ENCODE measurements at regions not wholly inside any gene's neighbourhood (a gene's known extent, or its start where the extent isn't known, plus 50 kb on each side); places are given as distances from the start of the nearest gene placed in this dataset.

- H4K20me1 ChIP-seq (ENCODE audit: insufficient read depth, low read length) = no peaks in the 10 kb centered on the region
- H3K4me3 ChIP-seq (replicated peaks in 1 of 3; ENCODE audit: insufficient read depth in 1 of 3, low read depth in 2 of 3, low read length in 3 of 3) = no peak overlapping the region
- in situ Hi-C loops (cut with HindIII; ENCODE audit: extremely low pct_ligation_motif_present, low pct_unique_long_range_greater_than_20kb) = loop anchor here (10.0 to 25.0 kb wide), 2 partner anchors 137 to 250 kb away; no protein-coding TSS in a partner anchor
- peaks cover 0 to 7% of the 10 kb centered on the region in 2 experiments; a peak in 1 of 5 replicates for H3K27me3 ChIP-seq (ENCODE audit: control insufficient read depth in 1 of 2, insufficient read depth in 2 of 2, low read length in 2 of 2)
- POLR2A ChIA-PET = no interaction called here
- H3K4me1 ChIP-seq (ENCODE audit: insufficient read depth, low read length) = no peaks in the 10 kb centered on the region
- no peak overlapping the region for H3K9ac ChIP-seq (ENCODE audit: insufficient read depth, low read depth, low read length)
- H3K36me3 ChIP-seq (replicated peaks in 1 of 2; ENCODE audit: control insufficient read depth in 1 of 2, insufficient read depth in 2 of 2, low read length in 2 of 2) = no peaks in the 10 kb centered on the region
- FAIRE-seq (no peak), DNase-seq (ENCODE audit: low spot score) (peak; percentile 10), ATAC-seq (peak; percentile 91)
- H3K4me2 ChIP-seq (ENCODE audit: low read depth, low read length) = no peak overlapping the region
- WGBS (ENCODE audit: low lambda C conversion rate) = 23% methylated on average over 6 of the region's 14 CpGs
- H2AFZ ChIP-seq (ENCODE audit: low read length) = no peak overlapping the region
- TF ChIP-seq DDIT3 (CRISPR knock-in tag; IDR thresholded peaks at IDR 0.05) (no peak), CTCF (CRISPR knock-in tag; IDR thresholded peaks at IDR 0.05) (peak; percentile 62), TEAD3 (CRISPR knock-in tag; optimal IDR thresholded peaks at IDR 0.05; ENCODE audit: borderline replicate concordance) (no peak), PCBP1 (IDR thresholded peaks at IDR 0.05; ENCODE audit: borderline replicate concordance, low read depth, low read length) (no peak), HIC2 (CRISPR knock-in tag; IDR thresholded peaks at IDR 0.05; ENCODE audit: low read depth) (no peak), ZNF296 (CRISPR knock-in tag; conservative IDR thresholded peaks at IDR 0.05) (no peak), ZNF839 (CRISPR knock-in tag; IDR thresholded peaks at IDR 0.05; ENCODE audit: borderline replicate concordance) (no peak), PRMT3 (CRISPR knock-in tag; IDR thresholded peaks at IDR 0.05; ENCODE audit: borderline replicate concordance, low read depth) (no peak), ZNF607 (CRISPR knock-in tag; IDR thresholded peaks at IDR 0.05; ENCODE audit: borderline replicate concordance) (no peak), ZNF256 (CRISPR knock-in tag; conservative IDR thresholded peaks at IDR 0.05) (no peak), ZSCAN22 (CRISPR knock-in tag; IDR thresholded peaks at IDR 0.05) (no peak), STAG1 (CRISPR knock-in tag; IDR thresholded peaks at IDR 0.05) (peak; percentile 37), RFXANK (CRISPR knock-in tag; IDR thresholded peaks at IDR 0.05) (no peak), TMF1 (CRISPR knock-in tag; IDR thresholded peaks at IDR 0.05; ENCODE audit: low read depth) (no peak), TCF7 (IDR thresholded peaks at IDR 0.05; ENCODE audit: low read depth) (no peak), ZNF644 (CRISPR knock-in tag; IDR thresholded peaks at IDR 0.05; ENCODE audit: low read depth) (no peak), ARNT2 (CRISPR knock-in tag; IDR thresholded peaks at IDR 0.05; ENCODE audit: low read depth) (no peak)
- H3K9me3 ChIP-seq (ENCODE audit: low read length) = no peaks in the 10 kb centered on the region
- no peaks in the 10 kb centered on the region for H3K79me2 ChIP-seq (ENCODE audit: insufficient read depth, low read length)
- CTCF ChIA-PET (ENCODE audit: low intra/inter-chr PET ratio, low total read pairs) = interaction anchor here (1.6 kb wide), 1 partner anchor 255 kb away, joined by 6 read pairs; no protein-coding TSS in a partner anchor
- intact Hi-C loops (cut with micrococcal nuclease; ENCODE audit: unreplicated experiment) = no loop called here
- H3K27ac ChIP-seq (ENCODE audit: extremely low read length, insufficient read depth, low read length) = no peak overlapping the region
- no TSS peak for BruUV-seq (replicated peaks)
These were observed 56.4 kb upstream of the LRRC30 start for GRCh38 chr18:7174344-7175095.
